GM12874 (cell line): ENCODE measurements at regions not wholly inside any gene's neighbourhood (a gene's known extent, or its start where the extent isn't known, plus 50 kb on each side); places are given as distances from the start of the nearest gene placed in this dataset.

ENCODE experiments used
- TF ChIP-seq, protein P1 (sequence below): IDR thresholded peaks from 2 replicates; pipeline ENCODE4 v1.5.1; 2011; ENCODE audit warnings: low read depth, mild to moderate bottlenecking, control low read depth, low read length, moderate library complexity; ENCODE audit not compliant: insufficient read depth

DNA sequence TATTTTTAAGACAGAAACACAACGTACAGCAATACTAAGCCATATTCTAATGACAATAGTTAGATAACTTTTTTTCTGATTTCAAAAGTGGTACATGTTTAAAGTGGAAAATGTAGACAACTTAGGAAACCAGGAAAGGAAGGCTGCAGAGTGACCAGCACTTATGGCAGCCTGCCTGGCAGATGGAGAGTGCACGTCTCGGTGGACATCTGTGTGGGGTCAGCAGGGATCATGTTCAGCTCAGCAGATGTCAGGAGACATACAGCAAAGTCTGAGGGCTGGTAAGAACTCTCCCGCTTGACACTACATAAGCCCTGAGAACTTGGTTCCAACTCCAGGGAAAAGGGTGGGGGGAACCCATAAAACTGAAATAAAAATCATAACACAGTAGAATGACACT is 128.6 kb upstream of the ADPGK start:
- TF ChIP-seq, protein P1, sequence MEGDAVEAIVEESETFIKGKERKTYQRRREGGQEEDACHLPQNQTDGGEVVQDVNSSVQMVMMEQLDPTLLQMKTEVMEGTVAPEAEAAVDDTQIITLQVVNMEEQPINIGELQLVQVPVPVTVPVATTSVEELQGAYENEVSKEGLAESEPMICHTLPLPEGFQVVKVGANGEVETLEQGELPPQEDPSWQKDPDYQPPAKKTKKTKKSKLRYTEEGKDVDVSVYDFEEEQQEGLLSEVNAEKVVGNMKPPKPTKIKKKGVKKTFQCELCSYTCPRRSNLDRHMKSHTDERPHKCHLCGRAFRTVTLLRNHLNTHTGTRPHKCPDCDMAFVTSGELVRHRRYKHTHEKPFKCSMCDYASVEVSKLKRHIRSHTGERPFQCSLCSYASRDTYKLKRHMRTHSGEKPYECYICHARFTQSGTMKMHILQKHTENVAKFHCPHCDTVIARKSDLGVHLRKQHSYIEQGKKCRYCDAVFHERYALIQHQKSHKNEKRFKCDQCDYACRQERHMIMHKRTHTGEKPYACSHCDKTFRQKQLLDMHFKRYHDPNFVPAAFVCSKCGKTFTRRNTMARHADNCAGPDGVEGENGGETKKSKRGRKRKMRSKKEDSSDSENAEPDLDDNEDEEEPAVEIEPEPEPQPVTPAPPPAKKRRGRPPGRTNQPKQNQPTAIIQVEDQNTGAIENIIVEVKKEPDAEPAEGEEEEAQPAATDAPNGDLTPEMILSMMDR: no peak

DNA sequence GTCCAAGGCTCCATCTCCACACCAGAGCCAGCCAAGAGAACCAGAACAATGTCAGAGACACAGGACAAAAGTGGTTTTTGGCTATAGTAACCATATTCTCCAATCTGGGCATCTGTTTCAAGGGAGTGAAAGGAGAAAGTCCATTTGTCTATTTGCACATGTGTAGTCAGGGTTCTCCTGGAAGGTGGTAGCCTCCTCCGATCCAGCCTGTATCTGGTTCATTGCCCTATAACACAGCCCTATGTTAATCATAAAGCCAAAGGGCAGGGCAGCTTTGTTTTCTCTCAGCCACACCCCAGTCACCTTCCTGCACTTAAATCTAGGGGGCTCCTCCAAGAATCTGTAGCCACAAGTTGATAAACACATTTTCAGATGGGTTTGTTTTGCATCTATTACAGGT is 128.1 kb upstream of the ADPGK start:
- TF ChIP-seq, protein P1: no peak

DNA sequence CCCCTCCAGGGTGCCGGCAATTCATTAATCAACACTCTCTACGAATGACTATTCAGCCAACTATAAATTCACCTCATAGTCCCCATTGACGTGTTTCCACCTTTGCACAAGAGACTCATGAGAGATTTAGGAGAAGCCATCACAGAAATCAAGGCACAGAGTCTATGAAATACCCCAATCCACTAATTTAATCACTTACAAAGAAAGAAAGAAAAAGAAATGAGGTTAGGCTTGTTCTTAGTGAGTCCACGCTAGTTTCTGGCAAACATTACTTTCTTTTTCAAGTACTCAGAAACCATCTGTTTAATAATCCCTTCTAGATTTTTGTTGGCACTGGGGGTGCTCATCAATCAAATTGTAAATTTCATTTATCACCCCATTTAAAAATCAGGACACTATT is 125.2 kb upstream of the ADPGK start:
- TF ChIP-seq, protein P1: no peak

DNA sequence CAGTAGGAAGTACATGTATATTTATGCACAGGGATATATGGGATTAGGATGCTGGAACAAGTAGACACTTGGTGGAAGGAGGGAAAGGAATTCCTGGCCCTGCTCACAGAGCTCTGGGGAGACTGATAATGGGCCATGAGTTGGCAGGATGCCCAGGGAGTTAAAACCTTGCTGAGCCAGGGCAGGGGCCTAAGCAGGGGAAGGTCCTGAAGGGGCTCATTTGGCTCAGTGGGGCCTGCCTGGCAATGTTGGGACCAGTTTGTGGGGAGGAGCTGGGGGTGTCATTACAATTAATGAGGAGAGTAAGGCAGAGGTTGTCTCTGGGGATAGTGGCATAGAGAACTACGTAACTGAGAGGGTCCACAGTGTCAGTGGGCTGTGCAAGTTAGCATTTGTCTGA is 124.2 kb upstream of the ADPGK start:
- TF ChIP-seq, protein P1: no peak

DNA sequence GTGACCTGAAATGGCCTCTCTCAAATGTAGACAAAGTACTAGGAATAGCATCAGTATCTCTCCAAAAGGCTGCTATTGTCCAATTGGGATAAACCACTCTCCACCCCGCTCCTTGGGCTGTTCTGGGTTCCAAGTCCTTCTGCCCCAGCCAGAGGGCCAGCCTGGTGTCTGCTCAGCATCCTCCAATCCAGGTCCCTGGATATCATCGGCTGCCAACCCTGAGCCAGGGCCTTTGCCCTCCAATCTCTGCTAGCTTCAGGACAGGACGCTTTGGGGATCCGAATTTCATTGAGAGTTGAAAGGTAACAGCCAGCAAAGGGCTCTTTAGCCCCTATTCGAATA is 119.3 kb upstream of the ADPGK start:
- TF ChIP-seq, protein P1: no peak

DNA sequence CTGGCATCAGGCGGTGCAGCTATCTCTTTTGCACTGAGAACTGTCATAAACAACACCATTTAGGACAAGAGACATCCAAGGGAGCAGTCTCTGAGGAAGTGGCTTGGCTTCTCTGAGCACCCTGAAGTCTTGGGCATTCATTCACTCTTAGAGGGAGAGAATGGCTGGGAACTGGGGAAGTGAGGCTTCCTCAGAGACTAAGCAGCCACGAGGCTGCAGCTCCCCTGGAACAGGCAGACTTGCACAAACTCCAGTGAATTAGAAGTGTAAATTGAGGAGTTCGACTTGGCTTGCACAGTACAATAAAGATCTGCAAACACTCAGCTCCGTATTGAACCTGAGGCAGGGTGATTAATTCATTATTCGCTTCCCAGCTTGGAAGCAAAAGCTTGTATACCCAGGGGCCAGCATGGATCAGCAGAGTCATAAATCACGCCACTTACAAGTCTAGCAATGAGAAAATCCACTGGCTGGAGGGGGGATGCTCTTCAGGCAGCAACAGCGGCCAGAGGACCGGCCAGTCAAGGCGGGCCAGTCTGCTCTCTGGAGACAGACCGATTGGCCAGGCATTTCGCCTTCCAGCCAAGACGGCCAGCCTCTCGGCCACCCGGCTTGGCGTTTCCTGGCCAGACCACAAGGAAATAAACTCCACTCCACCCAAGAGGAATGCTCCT is 118.8 kb upstream of the ADPGK start:
- TF ChIP-seq, protein P1: no peak

DNA sequence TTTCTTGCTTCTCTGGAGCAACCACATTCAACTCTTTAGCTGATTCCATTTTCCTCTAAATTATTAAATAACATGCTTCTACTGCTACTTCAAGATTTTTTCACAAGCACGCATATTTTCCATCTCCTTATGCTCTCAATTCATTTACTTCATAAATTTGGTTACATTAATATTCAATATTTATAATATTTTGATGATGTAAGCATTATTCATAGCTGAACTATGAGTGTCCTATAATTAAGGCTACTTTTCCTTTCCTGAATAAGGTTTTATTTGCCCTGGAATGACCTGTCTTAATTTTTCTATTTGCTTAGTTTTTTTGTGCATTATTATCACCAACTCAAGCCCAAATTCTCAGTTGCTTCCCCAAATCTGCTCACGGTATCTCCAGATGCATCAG is 109.4 kb upstream of the ADPGK start:
- TF ChIP-seq, protein P1: no peak
